GM23338 (cell line): ENCODE measurements at regions not wholly inside any gene's neighbourhood (a gene's known extent, or its start where the extent isn't known, plus 50 kb on each side); places are given as distances from the start of the nearest gene placed in this dataset.

ENCODE experiments used
- ATAC-seq: fragments of 200-7000 bp; cut with Tn5 transposase; 3 replicates; pipeline ENCODE4 v1.9.1; 2020
- DNase-seq: peaks from one replicate; pipeline ENCODE4 v3.0.0-alpha.2; 2015; ENCODE audit warnings: low spot score
- H2AFZ ChIP-seq: fragments of 200-600 bp; sonication (generic); 2 replicates; pipeline ENCODE4 v1.8.0; 2016; ENCODE audit warnings: antibody characterized with exemption, mild to moderate bottlenecking, moderate library complexity
- H3F3A ChIP-seq: fragments of 200-600 bp; sonication (generic); replicated peaks from 2 replicates; pipeline ENCODE4 v1.8.0; 2017; ENCODE audit warnings: antibody characterized with exemption, mixed run types, low read depth
- H3K27ac ChIP-seq: fragments of 200-600 bp; sonication (generic); 2 replicates; pipeline ENCODE4 v1.6.1; 2016; ENCODE audit warnings: low read depth
- H3K27me3 ChIP-seq: fragments of 200-600 bp; sonication (generic); 2 replicates; pipeline ENCODE4 v1.8.0; 2016; ENCODE audit warnings: mild to moderate bottlenecking, mixed run types, moderate library complexity; ENCODE audit not compliant: insufficient read depth
- H3K36me3 ChIP-seq: fragments of 200-600 bp; sonication (generic); 2 replicates; pipeline ENCODE4 v1.8.0; 2016; ENCODE audit warnings: mild to moderate bottlenecking; ENCODE audit not compliant: insufficient read depth
- H3K4me1 ChIP-seq: fragments of 200-600 bp; sonication (generic); 2 replicates; pipeline ENCODE4 v1.8.0; 2016; ENCODE audit warnings: mild to moderate bottlenecking, moderate library complexity; ENCODE audit not compliant: insufficient read depth
- H3K4me2 ChIP-seq: fragments of 200-600 bp; sonication (generic); 2 replicates; pipeline ENCODE4 v1.7.1; 2017; ENCODE audit warnings: mixed run types
- H3K4me3 ChIP-seq: fragments of 200-600 bp; sonication (generic); 2 replicates; pipeline ENCODE4 v1.6.1; 2016; ENCODE audit warnings: mixed run types
- H3K79me2 ChIP-seq: fragments of 200-600 bp; sonication (generic); replicated peaks from 2 replicates; pipeline ENCODE4 v1.8.0; 2017; ENCODE audit warnings: mild to moderate bottlenecking; ENCODE audit not compliant: insufficient read depth
- H3K9me2 ChIP-seq: fragments of 200-600 bp; sonication (generic); 2 replicates; pipeline ENCODE4 v1.8.0; 2017; ENCODE audit not compliant: insufficient read depth
- H4K20me1 ChIP-seq: fragments of 200-600 bp; sonication (generic); replicated peaks from 2 replicates; pipeline ENCODE4 v1.8.0; 2017; ENCODE audit warnings: mild to moderate bottlenecking; ENCODE audit not compliant: insufficient read depth
- H3K27ac Mint-ChIP-seq: 2 replicates; pipeline ENCODE4 v1.8.0; 2020; ENCODE audit warnings: inconsistent platforms, mild to moderate bottlenecking, moderate library complexity, mixed read lengths
- H3K27me3 Mint-ChIP-seq: 3 replicates; pipeline ENCODE4 v1.8.0; 2022; ENCODE audit warnings: low read depth, mild to moderate bottlenecking, moderate library complexity, mixed read lengths, inconsistent platforms; ENCODE audit not compliant: insufficient read depth, poor library complexity
- H3K36me3 Mint-ChIP-seq: 3 replicates; pipeline ENCODE4 v1.8.0; 2021; ENCODE audit warnings: low read depth, mild to moderate bottlenecking, inconsistent platforms, moderate library complexity, mixed read lengths
- H3K4me1 Mint-ChIP-seq: 3 replicates; pipeline ENCODE4 v1.8.0; 2020; ENCODE audit warnings: mild to moderate bottlenecking, inconsistent platforms, mixed read lengths
- H3K4me3 Mint-ChIP-seq: 3 replicates; pipeline ENCODE4 v1.8.0; 2021; ENCODE audit warnings: moderate library complexity, mild to moderate bottlenecking, inconsistent platforms, mixed read lengths
- H3K9me3 Mint-ChIP-seq: 3 replicates; pipeline ENCODE4 v1.8.0; 2020; ENCODE audit warnings: moderate library complexity, mild to moderate bottlenecking, inconsistent platforms, mixed read lengths
- CREB1 ChIP-seq: fragments of 250-450 bp; sonication (Bioruptor Pico); IDR thresholded peaks from 2 replicates; pipeline ENCODE4 v1.5.0; 2020; ENCODE audit warnings: low read depth, mild to moderate bottlenecking, moderate library complexity
- ETS1 ChIP-seq: IDR thresholded peaks from 2 replicates; pipeline ENCODE4 v1.6.1; 2016; ENCODE audit warnings: antibody characterized with exemption
- EZH2 ChIP-seq: fragments of 200-600 bp; sonication (generic); IDR thresholded peaks from one replicate; pipeline ENCODE4 v1.8.0; 2017; ENCODE audit warnings: antibody characterized with exemption, mild to moderate bottlenecking, low read depth; ENCODE audit not compliant: unreplicated experiment
- EZH2phosphoT487 ChIP-seq: fragments of 200-600 bp; sonication (generic); IDR thresholded peaks from one replicate; pipeline ENCODE4 v1.8.1; 2018; ENCODE audit warnings: antibody characterized with exemption; ENCODE audit not compliant: unreplicated experiment
- JUNB ChIP-seq: IDR thresholded peaks from one replicate; pipeline ENCODE4 v1.6.1; 2016; ENCODE audit warnings: antibody characterized with exemption; ENCODE audit not compliant: unreplicated experiment
- NANOG ChIP-seq: IDR thresholded peaks from 2 replicates; pipeline ENCODE4 v1.6.1; 2016; ENCODE audit warnings: antibody characterized with exemption, borderline replicate concordance
- POLR2AphosphoS5 ChIP-seq: IDR thresholded peaks from 2 replicates; pipeline ENCODE4 v1.6.1; 2016; ENCODE audit warnings: antibody characterized with exemption, low read depth
- REST ChIP-seq: IDR thresholded peaks from one replicate; pipeline ENCODE4 v1.6.1; 2018; ENCODE audit warnings: antibody characterized with exemption; ENCODE audit not compliant: unreplicated experiment
- STAT1 ChIP-seq: IDR thresholded peaks from one replicate; pipeline ENCODE4 v1.6.1; 2016; ENCODE audit warnings: antibody characterized with exemption; ENCODE audit not compliant: unreplicated experiment
- ZNF114 ChIP-seq: fragments of 250-450 bp; sonication (Bioruptor Pico); IDR thresholded peaks from 2 replicates; pipeline ENCODE4 v1.5.0; 2020; ENCODE audit warnings: mild to moderate bottlenecking, moderate library complexity
- ZNF331 ChIP-seq: fragments of 250-450 bp; sonication (Bioruptor Pico); IDR thresholded peaks from 2 replicates; pipeline ENCODE4 v1.5.0; 2020; ENCODE audit warnings: low read depth, mild to moderate bottlenecking, moderate library complexity
- TF ChIP-seq, protein P1 (sequence below), 2 experiments: fragments of 200-600 bp in 1 of 2; sonication (generic) in 1 of 2; conservative IDR thresholded peaks; 2 replicates each; pipeline versions ENCODE4 v1.5.1 to v1.6.1; 2016 to 2017; ENCODE audit warnings: antibody characterized with exemption in 2 of 2, low read depth in 2 of 2, mild to moderate bottlenecking in 2 of 2, moderate library complexity in 1 of 2

DNA sequence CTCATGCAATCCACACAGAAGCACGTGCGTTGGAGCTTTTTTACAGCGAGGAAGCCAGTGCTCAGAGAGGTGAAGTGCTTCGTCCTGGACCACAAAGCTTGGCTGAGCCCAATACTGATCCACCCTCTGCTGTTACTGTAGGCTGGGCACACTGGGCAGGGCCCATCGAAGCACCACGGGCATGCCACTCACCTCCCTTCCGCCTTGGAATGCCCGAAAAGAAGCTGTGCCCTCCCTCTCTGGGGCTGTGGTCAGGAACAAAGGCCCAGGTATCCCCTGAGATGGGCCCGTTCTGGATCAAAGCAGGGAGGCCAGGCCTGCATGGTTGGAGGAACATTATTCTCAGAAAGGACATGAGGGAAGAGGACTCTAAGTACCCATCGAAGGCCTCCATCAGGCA, 206.7 kb upstream of the C1orf174 start:
- H3K36me3 Mint-ChIP-seq: peaks cover 13% of the 10 kb centered on the region
- Histone ChIP-seq H3K4me1 (no peaks in the 10 kb centered on the region), H3K4me3 (no peak overlapping the region), H3K4me2 (no peak overlapping the region), H3F3A (no peaks in the 10 kb centered on the region), H3K9me2 (no peaks in the 10 kb centered on the region), H3K27me3 (no peaks in the 10 kb centered on the region), H4K20me1 (no peaks in the 10 kb centered on the region), H3K36me3 (no peaks in the 10 kb centered on the region), H2AFZ (no peak overlapping the region), H3K27ac (no peak overlapping the region), H3K79me2 (no peaks in the 10 kb centered on the region)
- 0 out of 3 replicates have a peak, but pooled peaks cover under 1% of the 10 kb centered on the region for H3K4me1 Mint-ChIP-seq
- peaks cover 7% of the 10 kb centered on the region for H3K27me3 Mint-ChIP-seq
- H3K9me3 Mint-ChIP-seq: peaks cover 64% of the 10 kb centered on the region
- DNase-seq (no peak), ATAC-seq (no peak)
- no peak overlapping the region for H3K4me3 Mint-ChIP-seq
- TF ChIP-seq STAT1: no peak
- no peak overlapping the region for H3K27ac Mint-ChIP-seq

DNA sequence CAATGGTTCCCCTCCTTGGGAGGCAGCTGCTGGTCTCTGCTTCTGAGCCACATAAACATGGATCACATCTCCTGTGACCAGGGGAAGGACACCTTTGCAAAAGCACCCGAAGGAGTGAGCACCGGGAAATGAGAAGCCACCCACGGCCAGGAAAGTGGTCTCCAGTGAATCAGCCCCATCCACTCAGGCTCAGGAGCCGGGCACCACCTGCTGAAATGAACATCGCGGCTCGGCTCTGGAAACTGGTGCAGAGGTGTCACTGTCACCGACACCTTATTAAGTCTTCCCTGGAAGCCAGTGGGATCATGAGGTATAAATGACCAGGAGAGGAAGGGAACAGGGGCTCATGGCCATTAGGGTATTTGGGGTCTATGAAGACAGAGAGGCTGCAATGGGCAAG, 207.2 kb upstream of the C1orf174 start:
- no peaks in the 10 kb centered on the region for H3K36me3 ChIP-seq
- H3K4me3 ChIP-seq: no peak overlapping the region
- peaks cover 15% of the 10 kb centered on the region for H3K36me3 Mint-ChIP-seq
- no peak overlapping the region for H3K27ac Mint-ChIP-seq
- no peak overlapping the region for H3K27ac ChIP-seq
- H3K4me3 Mint-ChIP-seq: no peak overlapping the region
- no peaks in the 10 kb centered on the region for H3K4me1 ChIP-seq
- H3K27me3 ChIP-seq: no peaks in the 10 kb centered on the region
- no peaks in the 10 kb centered on the region for H3F3A ChIP-seq
- H3K4me1 Mint-ChIP-seq: no peaks in the 10 kb centered on the region
- H3K79me2 ChIP-seq: no peaks in the 10 kb centered on the region
- no peaks in the 10 kb centered on the region for H3K9me2 ChIP-seq
- no peak overlapping the region for H3K4me2 ChIP-seq
- no peaks in the 10 kb centered on the region for H4K20me1 ChIP-seq
- no peak overlapping the region for H2AFZ ChIP-seq
- H3K27me3 Mint-ChIP-seq: peaks cover 7% of the 10 kb centered on the region
- no peak for DNase-seq
- no peak for ATAC-seq
- H3K9me3 Mint-ChIP-seq: peaks cover 66% of the 10 kb centered on the region
- TF ChIP-seq ZNF331 (CRISPR knock-in tag) (no peak), NANOG (no peak), ETS1 (no peak), REST (no peak), CREB1 (CRISPR knock-in tag) (no peak), EZH2 (no peak), EZH2phosphoT487 (no peak), STAT1 (no peak), POLR2AphosphoS5 (no peak), ZNF114 (no peak), JUNB (no peak)
- TF ChIP-seq, protein P1, sequence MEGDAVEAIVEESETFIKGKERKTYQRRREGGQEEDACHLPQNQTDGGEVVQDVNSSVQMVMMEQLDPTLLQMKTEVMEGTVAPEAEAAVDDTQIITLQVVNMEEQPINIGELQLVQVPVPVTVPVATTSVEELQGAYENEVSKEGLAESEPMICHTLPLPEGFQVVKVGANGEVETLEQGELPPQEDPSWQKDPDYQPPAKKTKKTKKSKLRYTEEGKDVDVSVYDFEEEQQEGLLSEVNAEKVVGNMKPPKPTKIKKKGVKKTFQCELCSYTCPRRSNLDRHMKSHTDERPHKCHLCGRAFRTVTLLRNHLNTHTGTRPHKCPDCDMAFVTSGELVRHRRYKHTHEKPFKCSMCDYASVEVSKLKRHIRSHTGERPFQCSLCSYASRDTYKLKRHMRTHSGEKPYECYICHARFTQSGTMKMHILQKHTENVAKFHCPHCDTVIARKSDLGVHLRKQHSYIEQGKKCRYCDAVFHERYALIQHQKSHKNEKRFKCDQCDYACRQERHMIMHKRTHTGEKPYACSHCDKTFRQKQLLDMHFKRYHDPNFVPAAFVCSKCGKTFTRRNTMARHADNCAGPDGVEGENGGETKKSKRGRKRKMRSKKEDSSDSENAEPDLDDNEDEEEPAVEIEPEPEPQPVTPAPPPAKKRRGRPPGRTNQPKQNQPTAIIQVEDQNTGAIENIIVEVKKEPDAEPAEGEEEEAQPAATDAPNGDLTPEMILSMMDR (conservative IDR thresholded peaks at IDR 0.05; ENCODE audit: low read depth in 2 of 2): no peak
